GM21447 (cell line): ENCODE measurements at regions not wholly inside any gene's neighbourhood (a gene's known extent, or its start where the extent isn't known, plus 50 kb on each side); places are given as distances from the start of the nearest gene placed in this dataset.
A peak's percentile ranks its signal among the peaks of the same experiment; 100 is the strongest.

Source experiments
- ATAC-seq: cut with Tn5 transposase; IDR thresholded peaks from one replicate; pipeline ENCODE4 v1.9.1; 2021; ENCODE audit not compliant: unreplicated experiment

GRCh38 chr5:116703941-116704340 is 129.3 kb upstream of the SEMA6A start:
- ATAC-seq: no peak

GRCh38 chr5:116703328-116703727 is 128.7 kb upstream of the SEMA6A start:
- ATAC-seq: no peak

GRCh38 chr5:116702776-116703175 is 128.2 kb upstream of the SEMA6A start:
- ATAC-seq: peak; percentile 37

- ATAC-seq: no peak
These were observed 124.7 kb upstream of the SEMA6A start for GRCh38 chr5:116699332-116699731.

GRCh38 chr5:116696366-116696765 is 121.7 kb upstream of the SEMA6A start:
- peak; percentile 82 for ATAC-seq

- no peak for ATAC-seq
These were observed 121.1 kb upstream of the SEMA6A start for GRCh38 chr5:116695681-116696080.

- ATAC-seq: no peak
These were observed 111.8 kb upstream of the SEMA6A start for GRCh38 chr5:116686438-116686837.

- ATAC-seq: no peak
These were observed 111.3 kb upstream of the SEMA6A start for GRCh38 chr5:116685931-116686330.

- no peak for ATAC-seq
These were observed 110.4 kb upstream of the SEMA6A start for GRCh38 chr5:116685069-116685468.

GRCh38 chr5:116681334-116682013 is 106.9 kb upstream of the SEMA6A start:
- peak; percentile 100 for ATAC-seq

- ATAC-seq: no peak
These were observed 100.9 kb upstream of the SEMA6A start for GRCh38 chr5:116675626-116675910.

- ATAC-seq: no peak
These were observed 100.4 kb upstream of the SEMA6A start for GRCh38 chr5:116674881-116675625.

GRCh38 chr5:116673453-116673852 is 98.8 kb upstream of the SEMA6A start:
- no peak for ATAC-seq

- ATAC-seq: no peak
These were observed 97.6 kb upstream of the SEMA6A start for GRCh38 chr5:116672203-116672602.

GRCh38 chr5:116671211-116671736 is 96.7 kb upstream of the SEMA6A start:
- ATAC-seq: peak; percentile 93

- ATAC-seq: no peak
These were observed 94.8 kb upstream of the SEMA6A start for GRCh38 chr5:116669261-116670031.

GRCh38 chr5:116668390-116668789 is 93.8 kb upstream of the SEMA6A start:
- ATAC-seq: no peak

GRCh38 chr5:116666901-116667300 is 92.3 kb upstream of the SEMA6A start:
- ATAC-seq: no peak

- no peak for ATAC-seq
These were observed 90.4 kb upstream of the SEMA6A start for GRCh38 chr5:116664988-116665387.

- ATAC-seq: no peak
These were observed 88.5 kb upstream of the SEMA6A start for GRCh38 chr5:116663081-116663480.

- no peak for ATAC-seq
These were observed 86.8 kb upstream of the SEMA6A start for GRCh38 chr5:116661419-116661818.

GRCh38 chr5:116660929-116661328 is 86.3 kb upstream of the SEMA6A start:
- ATAC-seq: no peak
